H9 (cell line): ENCODE measurements at regions not wholly inside any gene's neighbourhood (a gene's known extent, or its start where the extent isn't known, plus 50 kb on each side); places are given as distances from the start of the nearest gene placed in this dataset.

Source experiments
- DNase-seq: peaks from one replicate; pipeline ENCODE4 v3.0.0-alpha.2; 2017
- H2AFZ ChIP-seq: one replicate; pipeline ENCODE4 v1.6.1; 2013; ENCODE audit warnings: mild to moderate bottlenecking, low read length, control low read depth, moderate library complexity
- H2AK5ac ChIP-seq: 2 replicates; pipeline ENCODE4 v1.6.1; 2013; ENCODE audit warnings: low read length, control low read depth, mixed read lengths; ENCODE audit not compliant: insufficient read length
- H2BK120ac ChIP-seq: one replicate; pipeline ENCODE4 v1.6.1; 2013; ENCODE audit warnings: low read depth, mild to moderate bottlenecking, low read length, control low read depth, inconsistent platforms; ENCODE audit not compliant: poor library complexity, severe bottlenecking
- H2BK12ac ChIP-seq: 2 replicates; pipeline ENCODE4 v1.6.1; 2013; ENCODE audit warnings: low read length, control low read depth, mixed read lengths, low read depth; ENCODE audit not compliant: insufficient read length
- H2BK15ac ChIP-seq: 2 replicates; pipeline ENCODE4 v1.6.1; 2013; ENCODE audit warnings: low read depth, low read length, control low read depth
- H2BK20ac ChIP-seq: one replicate; pipeline ENCODE4 v1.6.1; 2013; ENCODE audit warnings: low read depth, mild to moderate bottlenecking, low read length, control low read depth, inconsistent platforms; ENCODE audit not compliant: poor library complexity, severe bottlenecking
- H2BK5ac ChIP-seq: 2 replicates; pipeline ENCODE4 v1.6.1; 2013; ENCODE audit warnings: low read length, control low read depth, mixed read lengths; ENCODE audit not compliant: insufficient read length
- H3K14ac ChIP-seq: 2 replicates; pipeline ENCODE4 v1.6.1; 2013; ENCODE audit warnings: low read length, control low read depth; ENCODE audit not compliant: insufficient read depth
- H3K18ac ChIP-seq: 2 replicates; pipeline ENCODE4 v1.6.1; 2013; ENCODE audit warnings: low read depth, mild to moderate bottlenecking, mixed read lengths, low read length, control low read depth; ENCODE audit not compliant: insufficient read length
- H3K23ac ChIP-seq: 2 replicates; pipeline ENCODE4 v1.6.1; 2013; ENCODE audit warnings: low read length, control low read depth, mixed read lengths, low read depth; ENCODE audit not compliant: insufficient read length
- H3K23me2 ChIP-seq: 2 replicates; pipeline ENCODE4 v1.6.1; 2013; ENCODE audit warnings: low read depth, mild to moderate bottlenecking, mixed read lengths, low read length, control low read depth; ENCODE audit not compliant: insufficient read length, poor library complexity, severe bottlenecking
- H3K27ac ChIP-seq: 2 replicates; pipeline ENCODE4 v1.5.1; 2013; ENCODE audit warnings: low read length, control low read depth, mixed read lengths, low read depth; ENCODE audit not compliant: insufficient read length
- H3K27me3 ChIP-seq: 2 replicates; pipeline ENCODE4 v1.6.1; 2013; ENCODE audit warnings: low read length, control low read depth, inconsistent platforms; ENCODE audit not compliant: insufficient read depth
- H3K4ac ChIP-seq: 2 replicates; pipeline ENCODE4 v1.6.1; 2013; ENCODE audit warnings: low read depth, mild to moderate bottlenecking, control low read depth, inconsistent platforms, low read length, moderate library complexity
- H3K4me1 ChIP-seq: 2 replicates; pipeline ENCODE4 v1.6.1; 2013; ENCODE audit warnings: low read length, control low read depth, inconsistent platforms; ENCODE audit not compliant: insufficient read depth
- H3K4me2 ChIP-seq: 2 replicates; pipeline ENCODE4 v1.6.1; 2013; ENCODE audit warnings: low read length, control low read depth, mixed read lengths; ENCODE audit not compliant: insufficient read length, insufficient read depth
- H3K56ac ChIP-seq: 2 replicates; pipeline ENCODE4 v1.6.1; 2013; ENCODE audit warnings: low read depth, mild to moderate bottlenecking, mixed read lengths, low read length, control low read depth; ENCODE audit not compliant: insufficient read length
- H3K79me1 ChIP-seq: 2 replicates; pipeline ENCODE4 v1.6.1; 2013; ENCODE audit warnings: low read depth, mild to moderate bottlenecking, moderate library complexity, low read length, control low read depth, inconsistent platforms; ENCODE audit not compliant: insufficient read depth, poor library complexity, severe bottlenecking
- H3K79me2 ChIP-seq: 2 replicates; pipeline ENCODE4 v1.6.1; 2013; ENCODE audit warnings: low read length, control low read depth, inconsistent platforms; ENCODE audit not compliant: insufficient read depth
- H3K9ac ChIP-seq: 2 replicates; pipeline ENCODE4 v1.6.1; 2013; ENCODE audit warnings: low read length, control low read depth, mixed read lengths; ENCODE audit not compliant: insufficient read length; ENCODE audit errors: extremely low read depth
- H3K9me3 ChIP-seq: one replicate; pipeline ENCODE4 v1.6.1; 2013; ENCODE audit warnings: low read depth, low read length, inconsistent platforms; ENCODE audit not compliant: control insufficient read depth
- H3T11ph ChIP-seq: one replicate; pipeline ENCODE4 v1.6.1; 2013; ENCODE audit warnings: mild to moderate bottlenecking, low read length, control low read depth, inconsistent platforms
- H4K20me1 ChIP-seq: one replicate; pipeline ENCODE4 v1.6.1; 2013; ENCODE audit not compliant: control insufficient read depth, insufficient read length, insufficient read depth
- H4K5ac ChIP-seq: 2 replicates; pipeline ENCODE4 v1.6.1; 2013; ENCODE audit warnings: low read depth, mild to moderate bottlenecking, mixed read lengths, low read length, control low read depth; ENCODE audit not compliant: insufficient read length
- H4K8ac ChIP-seq: replicated peaks from 2 replicates; pipeline ENCODE4 v1.6.1; 2013; ENCODE audit warnings: low read length, control low read depth, mixed read lengths, low read depth; ENCODE audit not compliant: insufficient read length
- H4K91ac ChIP-seq: 2 replicates; pipeline ENCODE4 v1.6.1; 2013; ENCODE audit warnings: low read depth, mild to moderate bottlenecking, moderate library complexity, mixed read lengths, low read length, control low read depth; ENCODE audit not compliant: insufficient read length
- H3K27ac Mint-ChIP-seq, 3 experiments: 2 replicates in 2 of 3; 3 replicates in 1 of 3; pipeline ENCODE4 v1.8.0; 2020 to 2021; ENCODE audit warnings: mixed read lengths in 3 of 3, mild to moderate bottlenecking in 1 of 3, moderate library complexity in 1 of 3
- H3K27me3 Mint-ChIP-seq: 2 replicates; pipeline ENCODE4 v1.8.0; 2021; ENCODE audit warnings: low read depth, mild to moderate bottlenecking, moderate library complexity, mixed read lengths
- H3K36me3 Mint-ChIP-seq, 3 experiments: 2 replicates in 2 of 3; 3 replicates in 1 of 3; pipeline ENCODE4 v1.8.0; 2020 to 2021; ENCODE audit warnings: low read depth in 3 of 3, mixed read lengths in 3 of 3; ENCODE audit not compliant: insufficient read depth in 1 of 3
- H3K4me1 Mint-ChIP-seq, 2 experiments: 2 replicates each; pipeline ENCODE4 v1.8.0; 2020; ENCODE audit warnings: mixed read lengths in 2 of 2
- H3K4me3 Mint-ChIP-seq, 2 experiments: 2 replicates in 1 of 2; 3 replicates in 1 of 2; pipeline ENCODE4 v1.8.0; 2020 to 2021; ENCODE audit warnings: mild to moderate bottlenecking in 2 of 2, mixed read lengths in 2 of 2, moderate library complexity in 1 of 2
- H3K9me3 Mint-ChIP-seq, 2 experiments: 2 replicates in 1 of 2; 3 replicates in 1 of 2; pipeline ENCODE4 v1.8.0; 2020; ENCODE audit warnings: mild to moderate bottlenecking in 2 of 2, mixed read lengths in 2 of 2, moderate library complexity in 1 of 2
- WGBS: extraction: QIAGEN DNeasy Blood & Tissue Kit; methylation state at CpG from one replicate; pipeline ENCODE4 v1.1.7; 2013; ENCODE audit warnings: missing lambda C conversion rate, low lambda C conversion rate, mixed read lengths; ENCODE audit not compliant: insufficient read length; ENCODE audit errors: extremely low coverage; 5-methylcytosine and 5-hydroxymethylcytosine counted together
- TF ChIP-seq, protein P1 (sequence below): fragments of 200-600 bp; sonication (generic); conservative IDR thresholded peaks from 3 replicates; pipeline ENCODE4 v1.8.0; 2021; ENCODE audit warnings: antibody characterized with exemption, mild to moderate bottlenecking

DNA sequence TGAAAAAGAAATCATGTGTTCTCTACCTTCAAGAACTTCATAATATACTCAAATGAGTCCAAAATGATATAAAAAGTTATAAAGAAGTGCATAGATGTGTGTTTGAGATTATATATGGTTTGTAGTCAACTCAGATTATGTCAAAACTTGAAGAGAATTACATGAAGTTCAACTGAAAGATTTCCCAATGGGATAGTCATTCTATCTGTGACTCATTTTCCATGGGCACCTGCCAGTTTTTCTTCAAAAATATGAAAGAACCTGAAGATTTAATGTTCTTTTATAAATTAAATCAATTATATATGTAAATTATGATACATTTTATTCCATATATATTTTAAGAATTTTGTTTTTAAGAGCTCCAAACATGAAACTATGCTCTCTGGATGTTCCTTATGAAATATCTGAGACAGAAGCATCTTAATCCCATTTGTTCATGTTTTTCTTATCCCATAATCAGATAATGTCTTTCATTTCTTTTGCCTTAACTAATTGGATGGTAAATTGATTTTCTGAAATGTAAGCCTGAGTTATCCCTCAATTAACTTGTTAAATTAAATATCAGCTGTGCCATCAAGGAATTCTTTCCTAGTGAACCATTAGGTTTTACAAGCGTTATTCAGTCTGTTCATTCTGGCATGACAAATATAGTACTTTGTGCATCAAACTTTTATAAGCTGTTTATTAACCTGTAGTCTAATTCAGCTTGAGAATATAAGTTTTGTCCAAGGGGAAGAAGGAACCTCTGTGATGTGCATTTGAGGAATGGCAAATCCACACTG, 387.1 kb downstream of the IPMK start:
- no peaks in the 10 kb centered on the region for H3K27me3 ChIP-seq
- no peak overlapping the region for H2BK20ac ChIP-seq
- Mint-ChIP-seq H3K4me1 (no peaks in the 10 kb centered on the region), H3K27me3 (no peaks in the 10 kb centered on the region), H3K36me3 (no peaks in the 10 kb centered on the region), H3K4me3 (no peak overlapping the region), H3K9me3 (no peaks in the 10 kb centered on the region), H3K27ac (no peak overlapping the region)
- no peak overlapping the region for H3K14ac ChIP-seq
- no peak overlapping the region for H3K23ac ChIP-seq
- H2BK12ac ChIP-seq = no peak overlapping the region
- no peak overlapping the region for H3K27ac ChIP-seq
- no peaks in the 10 kb centered on the region for H3K4me1 ChIP-seq
- no peak overlapping the region for H4K8ac ChIP-seq
- no peak overlapping the region for H2BK5ac ChIP-seq
- no peak overlapping the region for H4K5ac ChIP-seq
- H4K91ac ChIP-seq = no peak overlapping the region
- H3K23me2 ChIP-seq = no peaks in the 10 kb centered on the region
- no peak overlapping the region for H3K9ac ChIP-seq
- no peak overlapping the region for H3K4ac ChIP-seq
- H2BK120ac ChIP-seq = no peak overlapping the region
- no peaks in the 10 kb centered on the region for H3K79me1 ChIP-seq
- H3K9me3 ChIP-seq = no peaks in the 10 kb centered on the region
- no peak overlapping the region for H3K4me2 ChIP-seq
- WGBS = no CpG with 5 or more reads among the region's 1 CpG
- H3K56ac ChIP-seq = no peak overlapping the region
- H3K18ac ChIP-seq = no peak overlapping the region
- H2AFZ ChIP-seq = no peak overlapping the region
- H3T11ph ChIP-seq = no peak overlapping the region
- TF ChIP-seq, protein P1, sequence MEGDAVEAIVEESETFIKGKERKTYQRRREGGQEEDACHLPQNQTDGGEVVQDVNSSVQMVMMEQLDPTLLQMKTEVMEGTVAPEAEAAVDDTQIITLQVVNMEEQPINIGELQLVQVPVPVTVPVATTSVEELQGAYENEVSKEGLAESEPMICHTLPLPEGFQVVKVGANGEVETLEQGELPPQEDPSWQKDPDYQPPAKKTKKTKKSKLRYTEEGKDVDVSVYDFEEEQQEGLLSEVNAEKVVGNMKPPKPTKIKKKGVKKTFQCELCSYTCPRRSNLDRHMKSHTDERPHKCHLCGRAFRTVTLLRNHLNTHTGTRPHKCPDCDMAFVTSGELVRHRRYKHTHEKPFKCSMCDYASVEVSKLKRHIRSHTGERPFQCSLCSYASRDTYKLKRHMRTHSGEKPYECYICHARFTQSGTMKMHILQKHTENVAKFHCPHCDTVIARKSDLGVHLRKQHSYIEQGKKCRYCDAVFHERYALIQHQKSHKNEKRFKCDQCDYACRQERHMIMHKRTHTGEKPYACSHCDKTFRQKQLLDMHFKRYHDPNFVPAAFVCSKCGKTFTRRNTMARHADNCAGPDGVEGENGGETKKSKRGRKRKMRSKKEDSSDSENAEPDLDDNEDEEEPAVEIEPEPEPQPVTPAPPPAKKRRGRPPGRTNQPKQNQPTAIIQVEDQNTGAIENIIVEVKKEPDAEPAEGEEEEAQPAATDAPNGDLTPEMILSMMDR = no peak
- no peak overlapping the region for H2AK5ac ChIP-seq
- no peak overlapping the region for H2BK15ac ChIP-seq
- no peaks in the 10 kb centered on the region for H3K79me2 ChIP-seq
- H4K20me1 ChIP-seq = no peaks in the 10 kb centered on the region
- no peak for DNase-seq
